NB4 (cell line): ENCODE measurements at regions not wholly inside any gene's neighbourhood (a gene's known extent, or its start where the extent isn't known, plus 50 kb on each side); places are given as distances from the start of the nearest gene placed in this dataset.

Experiments used
- POLR2A ChIP-seq: IDR thresholded peaks from 2 replicates; pipeline ENCODE4 v1.6.1; 2011; ENCODE audit warnings: mild to moderate bottlenecking; ENCODE audit not compliant: insufficient read length; ENCODE audit errors: extremely low read depth
- TF ChIP-seq, protein P1 (sequence below): IDR thresholded peaks from one replicate; pipeline ENCODE4 v1.5.1; 2012; ENCODE audit warnings: low read depth, low read length

DNA sequence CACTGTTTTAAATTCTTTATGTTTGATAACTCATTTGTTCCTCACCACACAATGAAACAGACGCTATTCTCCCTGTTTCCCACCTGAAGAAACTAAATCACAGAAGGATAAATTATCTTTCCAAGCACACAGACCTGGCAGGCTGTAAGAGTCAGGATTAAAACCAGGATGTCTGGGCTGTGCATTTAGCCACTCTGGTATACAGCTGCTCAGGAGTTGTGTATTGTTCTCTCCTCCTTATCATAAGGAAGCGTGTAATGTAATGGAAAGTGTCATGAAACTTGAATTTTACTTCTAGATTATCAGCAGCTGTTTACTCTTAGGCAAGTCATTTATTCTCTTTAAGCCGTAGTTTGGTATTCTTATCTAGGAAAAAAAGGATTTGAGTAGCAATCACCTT is 154.8 kb upstream of the LRIG3 start:
- TF ChIP-seq, protein P1, sequence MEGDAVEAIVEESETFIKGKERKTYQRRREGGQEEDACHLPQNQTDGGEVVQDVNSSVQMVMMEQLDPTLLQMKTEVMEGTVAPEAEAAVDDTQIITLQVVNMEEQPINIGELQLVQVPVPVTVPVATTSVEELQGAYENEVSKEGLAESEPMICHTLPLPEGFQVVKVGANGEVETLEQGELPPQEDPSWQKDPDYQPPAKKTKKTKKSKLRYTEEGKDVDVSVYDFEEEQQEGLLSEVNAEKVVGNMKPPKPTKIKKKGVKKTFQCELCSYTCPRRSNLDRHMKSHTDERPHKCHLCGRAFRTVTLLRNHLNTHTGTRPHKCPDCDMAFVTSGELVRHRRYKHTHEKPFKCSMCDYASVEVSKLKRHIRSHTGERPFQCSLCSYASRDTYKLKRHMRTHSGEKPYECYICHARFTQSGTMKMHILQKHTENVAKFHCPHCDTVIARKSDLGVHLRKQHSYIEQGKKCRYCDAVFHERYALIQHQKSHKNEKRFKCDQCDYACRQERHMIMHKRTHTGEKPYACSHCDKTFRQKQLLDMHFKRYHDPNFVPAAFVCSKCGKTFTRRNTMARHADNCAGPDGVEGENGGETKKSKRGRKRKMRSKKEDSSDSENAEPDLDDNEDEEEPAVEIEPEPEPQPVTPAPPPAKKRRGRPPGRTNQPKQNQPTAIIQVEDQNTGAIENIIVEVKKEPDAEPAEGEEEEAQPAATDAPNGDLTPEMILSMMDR: no peak
- no peak for TF ChIP-seq POLR2A
